NCI-H2029 treated with DMSO at 0.1 percent for 48 hours (cell line): ENCODE measurements at regions not wholly inside any gene's neighbourhood (a gene's known extent, or its start where the extent isn't known, plus 50 kb on each side); places are given as distances from the start of the nearest gene placed in this dataset.

Experiments
- DNase-seq: peaks from one replicate; lab custom pipeline; 2025; lab: John Stamatoyannopoulos, UW

- DNase-seq, result peak; percentile 37
Measured at GRCh38 chr4:41460641-41461040, 77.3 kb upstream of the LIMCH1 start.

DNA sequence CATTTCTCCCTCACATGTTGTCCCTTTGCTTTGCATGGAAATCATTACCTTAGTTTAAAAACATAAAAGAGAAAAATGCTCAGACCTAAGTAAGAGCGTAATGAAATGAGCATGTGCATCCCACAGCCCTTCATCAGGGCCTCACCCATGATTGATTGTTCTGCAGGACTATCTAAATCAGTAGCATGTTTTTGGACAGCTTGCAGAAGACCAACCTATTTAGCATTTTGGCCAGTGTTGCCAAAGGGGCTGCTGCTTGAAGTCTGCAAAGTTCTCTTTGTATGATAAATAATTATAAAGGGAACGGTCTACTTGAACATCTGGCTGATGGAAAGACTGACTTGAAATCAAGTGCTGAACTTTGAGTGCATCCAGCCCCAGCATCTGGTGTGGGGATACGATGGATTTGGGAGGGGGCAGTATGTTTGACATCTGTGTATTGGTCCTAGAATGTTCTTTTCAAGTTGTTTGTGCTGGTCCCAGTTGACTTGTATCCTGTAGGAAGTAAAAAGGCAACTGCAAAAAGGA, 76.1 kb upstream of the LIMCH1 start:
- no peak for DNase-seq

- DNase-seq, result no peak
Measured at GRCh38 chr4:41465146-41465761, 72.7 kb upstream of the LIMCH1 start.

- DNase-seq, result no peak
Measured at GRCh38 chr4:41466249-41466648, 71.7 kb upstream of the LIMCH1 start.

- DNase-seq, result no peak
Measured at GRCh38 chr4:41468122-41468521, 69.8 kb upstream of the LIMCH1 start.

- DNase-seq, result no peak
Measured at GRCh38 chr4:41471126-41472071, 66.6 kb upstream of the LIMCH1 start.

DNA sequence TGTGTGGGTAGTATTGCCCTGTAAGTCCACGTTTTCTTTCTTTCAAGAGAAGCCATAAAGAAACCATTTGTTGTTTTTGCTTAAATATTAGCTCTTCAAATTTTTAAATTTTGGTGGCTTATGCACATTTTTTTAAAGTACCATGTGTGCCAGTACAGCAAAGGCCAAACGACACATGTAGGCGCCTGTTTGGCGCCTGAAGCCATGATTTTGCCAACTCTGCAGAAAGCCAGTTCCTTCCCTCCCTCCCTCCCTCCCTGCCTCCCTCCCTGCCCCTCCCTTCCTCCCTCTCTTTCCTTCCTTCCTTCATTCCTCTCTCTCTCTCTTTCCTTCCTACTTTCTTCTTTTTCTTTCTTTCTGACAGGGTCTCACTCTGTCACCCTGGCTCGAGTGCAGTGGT, 65.9 kb upstream of the LIMCH1 start:
- DNase-seq, result no peak

- DNase-seq, result no peak
Measured at GRCh38 chr4:41473176-41473575, 64.8 kb upstream of the LIMCH1 start.

DNA sequence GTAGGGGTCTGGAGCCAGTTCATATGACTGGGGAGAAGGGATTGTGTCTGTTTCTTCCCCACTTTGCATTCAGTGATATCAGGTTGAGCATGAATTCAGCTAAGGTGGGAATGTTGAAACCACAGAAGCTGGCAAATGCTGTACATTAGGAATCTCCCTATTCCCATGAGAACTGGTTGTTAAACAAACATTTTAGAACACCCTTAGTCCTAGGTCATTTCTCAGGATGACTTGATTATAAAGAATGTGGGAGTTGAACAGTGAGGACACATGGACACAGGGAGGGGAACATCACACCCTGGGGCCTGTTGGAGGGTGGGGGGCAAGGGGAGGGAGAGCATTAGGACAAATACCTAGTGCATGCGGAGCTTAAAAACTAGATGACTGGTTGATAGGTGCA, 62.6 kb upstream of the LIMCH1 start:
- no peak for DNase-seq

- no peak for DNase-seq
Measured at GRCh38 chr4:41476310-41476885, 61.6 kb upstream of the LIMCH1 start.

- DNase-seq, result no peak
Measured at GRCh38 chr4:41477181-41477905, 60.6 kb upstream of the LIMCH1 start.

DNA sequence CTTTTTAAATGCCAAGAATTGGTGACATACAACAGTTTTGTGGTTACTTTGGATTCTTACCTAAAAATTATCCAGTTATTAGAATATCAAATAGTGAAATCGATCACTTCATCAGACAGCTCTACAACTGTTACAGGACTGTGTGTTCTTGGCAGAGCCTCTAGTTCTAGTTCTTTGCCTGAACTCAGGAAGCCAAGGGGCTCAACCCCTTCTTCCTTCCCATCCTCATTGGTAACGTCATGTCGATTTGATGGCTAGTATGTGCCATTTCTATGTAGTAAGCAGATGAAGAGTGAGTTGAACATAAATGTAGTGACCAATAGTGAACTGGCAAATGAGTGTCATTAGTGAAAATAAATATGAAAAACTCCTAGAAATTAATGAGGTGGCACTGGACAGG, 59.4 kb upstream of the LIMCH1 start:
- no peak for DNase-seq

DNA sequence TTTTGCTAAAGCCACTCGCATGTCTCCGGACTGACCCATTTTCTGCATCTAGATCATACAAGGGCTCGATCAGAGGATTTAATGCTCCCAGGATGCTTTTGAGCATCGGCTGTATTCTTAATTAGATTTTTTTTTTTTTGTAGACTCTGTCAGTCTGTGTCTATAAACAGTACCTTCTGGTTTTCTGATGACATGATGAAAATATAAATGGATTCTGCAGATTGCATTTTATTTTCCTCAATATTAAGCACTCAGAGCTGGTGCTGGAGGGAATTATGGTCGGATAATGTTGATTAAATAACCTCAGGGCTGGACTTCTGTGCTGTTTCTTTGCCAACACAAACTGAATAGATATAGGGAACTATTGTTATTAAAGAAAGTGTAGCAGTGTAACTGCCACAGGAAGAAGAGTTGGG, 57.1 kb upstream of the LIMCH1 start:
- DNase-seq, result no peak

- no peak for DNase-seq
Measured at GRCh38 chr4:41483771-41484170, 54.2 kb upstream of the LIMCH1 start.

DNA sequence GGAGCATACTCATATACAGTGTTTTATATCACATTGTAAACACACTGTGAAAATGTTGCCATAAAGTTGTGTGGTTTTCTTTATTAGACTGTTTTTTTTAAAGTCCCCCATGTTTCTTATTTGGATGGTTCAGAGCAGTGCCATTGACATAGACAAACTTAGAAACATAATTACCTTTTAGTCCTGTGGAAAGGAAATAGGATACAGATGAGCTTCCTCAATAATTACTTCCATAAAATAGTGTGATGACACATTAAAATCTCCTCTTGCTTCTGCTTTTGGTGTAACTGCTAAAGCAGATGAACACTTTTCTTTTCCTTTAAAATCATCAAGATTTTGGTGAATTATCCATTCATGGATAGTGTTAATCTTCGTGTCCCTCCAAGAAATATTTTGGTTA, 52.9 kb upstream of the LIMCH1 start:
- no peak for DNase-seq

GRCh38 chr4:41487868-41488440, 50.0 kb upstream of the LIMCH1 start:
- no peak for DNase-seq
